BE2C (cell line): ENCODE measurements at regions not wholly inside any gene's neighbourhood (a gene's known extent, or its start where the extent isn't known, plus 50 kb on each side); places are given as distances from the start of the nearest gene placed in this dataset.

Experiments used
- DNase-seq: peaks from one replicate; pipeline ENCODE4 v3.0.0-alpha.2; 2020
- H3K27me3 ChIP-seq: fragments of 250-450 bp; sonication (Bioruptor Pico); 2 replicates; pipeline ENCODE4 v1.5.1; 2020; ENCODE audit warnings: mild to moderate bottlenecking
- H3K36me3 ChIP-seq: fragments of 250-450 bp; sonication (Bioruptor Pico); 2 replicates; pipeline ENCODE4 v1.5.1; 2020; ENCODE audit warnings: mild to moderate bottlenecking
- H3K4me1 ChIP-seq: fragments of 250-450 bp; sonication (Bioruptor Pico); 2 replicates; pipeline ENCODE4 v1.5.1; 2020
- H3K4me3 ChIP-seq: 2 replicates; pipeline ENCODE4 v1.5.1; 2011; ENCODE audit warnings: low read depth, low read length
- H3K9me3 ChIP-seq: fragments of 250-450 bp; sonication (Bioruptor Pico); 2 replicates; pipeline ENCODE4 v1.5.1; 2020
- TF ChIP-seq, protein P1 (sequence below): IDR thresholded peaks from 2 replicates; pipeline ENCODE4 v1.5.1; 2012; ENCODE audit warnings: mild to moderate bottlenecking, low read depth, low read length

DNA sequence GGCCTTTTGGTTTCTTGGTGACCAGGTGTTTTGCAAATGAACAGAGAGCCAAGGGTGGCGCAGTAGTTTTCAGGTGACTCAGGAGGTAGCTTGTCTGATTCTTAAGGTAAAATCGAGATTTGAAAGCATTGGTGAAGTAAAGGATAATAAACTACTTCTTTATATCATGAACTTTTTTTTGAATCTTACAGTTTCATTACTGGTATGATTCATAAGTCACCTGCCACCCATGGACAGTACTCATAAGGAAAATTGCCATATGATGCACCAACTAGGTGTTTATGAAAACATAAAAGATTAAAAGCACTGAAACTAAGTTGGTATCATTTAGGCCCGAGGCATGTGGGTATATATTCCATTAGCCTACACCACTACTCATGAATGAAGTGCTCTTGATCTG lies 84.1 kb upstream of the MGAT5 start:
- no peak overlapping the region for H3K4me3 ChIP-seq
- TF ChIP-seq, protein P1, sequence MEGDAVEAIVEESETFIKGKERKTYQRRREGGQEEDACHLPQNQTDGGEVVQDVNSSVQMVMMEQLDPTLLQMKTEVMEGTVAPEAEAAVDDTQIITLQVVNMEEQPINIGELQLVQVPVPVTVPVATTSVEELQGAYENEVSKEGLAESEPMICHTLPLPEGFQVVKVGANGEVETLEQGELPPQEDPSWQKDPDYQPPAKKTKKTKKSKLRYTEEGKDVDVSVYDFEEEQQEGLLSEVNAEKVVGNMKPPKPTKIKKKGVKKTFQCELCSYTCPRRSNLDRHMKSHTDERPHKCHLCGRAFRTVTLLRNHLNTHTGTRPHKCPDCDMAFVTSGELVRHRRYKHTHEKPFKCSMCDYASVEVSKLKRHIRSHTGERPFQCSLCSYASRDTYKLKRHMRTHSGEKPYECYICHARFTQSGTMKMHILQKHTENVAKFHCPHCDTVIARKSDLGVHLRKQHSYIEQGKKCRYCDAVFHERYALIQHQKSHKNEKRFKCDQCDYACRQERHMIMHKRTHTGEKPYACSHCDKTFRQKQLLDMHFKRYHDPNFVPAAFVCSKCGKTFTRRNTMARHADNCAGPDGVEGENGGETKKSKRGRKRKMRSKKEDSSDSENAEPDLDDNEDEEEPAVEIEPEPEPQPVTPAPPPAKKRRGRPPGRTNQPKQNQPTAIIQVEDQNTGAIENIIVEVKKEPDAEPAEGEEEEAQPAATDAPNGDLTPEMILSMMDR, result no peak
- no peaks in the 10 kb centered on the region for H3K27me3 ChIP-seq
- DNase-seq, result no peak
- H3K4me1 ChIP-seq, result no peaks in the 10 kb centered on the region
- H3K36me3 ChIP-seq, result no peaks in the 10 kb centered on the region
- no peaks in the 10 kb centered on the region for H3K9me3 ChIP-seq

DNA sequence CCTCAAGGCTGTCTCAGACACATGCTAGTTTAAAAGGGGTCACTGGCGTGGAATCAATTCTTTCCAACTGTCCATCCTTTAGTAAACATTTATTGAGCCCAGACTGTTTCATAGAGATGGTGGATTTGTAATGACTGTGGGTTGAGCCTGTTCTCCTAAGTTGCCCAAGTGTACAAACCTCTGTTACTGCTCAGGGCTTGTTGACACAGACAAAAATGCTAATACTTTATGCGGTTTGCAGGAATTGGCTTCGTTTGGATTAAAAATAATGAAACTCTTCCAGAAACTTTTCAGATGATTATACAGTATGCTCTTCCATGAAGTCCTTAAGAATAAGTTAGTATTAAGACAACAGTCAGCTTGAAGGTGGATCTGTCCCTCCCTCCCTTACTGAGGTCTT lies 83.6 kb upstream of the MGAT5 start:
- Histone ChIP-seq H3K4me1 (no peaks in the 10 kb centered on the region), H3K36me3 (no peaks in the 10 kb centered on the region)
- TF ChIP-seq, protein P1, result no peak

DNA sequence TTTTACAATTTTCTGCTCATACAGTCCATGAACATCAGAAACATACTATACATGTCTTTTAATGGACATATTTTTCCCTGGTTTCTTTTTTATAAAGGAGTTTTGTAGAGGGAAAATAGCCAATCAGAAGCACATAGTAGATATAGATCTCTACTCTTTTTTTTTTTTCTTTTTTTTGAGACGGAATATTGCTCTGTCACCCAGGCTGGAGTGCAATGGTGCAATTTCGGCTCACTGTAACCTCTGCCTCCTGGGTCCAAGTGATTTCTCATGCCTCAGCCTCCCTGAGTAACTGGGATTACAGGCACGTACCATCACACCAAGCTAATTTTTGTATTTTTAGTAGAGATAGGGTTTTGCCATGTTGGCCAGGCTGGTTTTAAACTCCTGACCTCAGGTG lies 83.2 kb upstream of the MGAT5 start:
- no peaks in the 10 kb centered on the region for H3K9me3 ChIP-seq
- H3K36me3 ChIP-seq, result no peaks in the 10 kb centered on the region
- DNase-seq, result no peak
- no peaks in the 10 kb centered on the region for H3K27me3 ChIP-seq
- H3K4me1 ChIP-seq, result no peaks in the 10 kb centered on the region
- H3K4me3 ChIP-seq, result no peak overlapping the region
- TF ChIP-seq, protein P1, result no peak

More for the DNA sequence above, 83.6 kb upstream of the MGAT5 start:
- no peaks in the 10 kb centered on the region for H3K9me3 ChIP-seq
- no peak for DNase-seq
- no peak overlapping the region for H3K4me3 ChIP-seq
- H3K27me3 ChIP-seq, result no peaks in the 10 kb centered on the region

DNA sequence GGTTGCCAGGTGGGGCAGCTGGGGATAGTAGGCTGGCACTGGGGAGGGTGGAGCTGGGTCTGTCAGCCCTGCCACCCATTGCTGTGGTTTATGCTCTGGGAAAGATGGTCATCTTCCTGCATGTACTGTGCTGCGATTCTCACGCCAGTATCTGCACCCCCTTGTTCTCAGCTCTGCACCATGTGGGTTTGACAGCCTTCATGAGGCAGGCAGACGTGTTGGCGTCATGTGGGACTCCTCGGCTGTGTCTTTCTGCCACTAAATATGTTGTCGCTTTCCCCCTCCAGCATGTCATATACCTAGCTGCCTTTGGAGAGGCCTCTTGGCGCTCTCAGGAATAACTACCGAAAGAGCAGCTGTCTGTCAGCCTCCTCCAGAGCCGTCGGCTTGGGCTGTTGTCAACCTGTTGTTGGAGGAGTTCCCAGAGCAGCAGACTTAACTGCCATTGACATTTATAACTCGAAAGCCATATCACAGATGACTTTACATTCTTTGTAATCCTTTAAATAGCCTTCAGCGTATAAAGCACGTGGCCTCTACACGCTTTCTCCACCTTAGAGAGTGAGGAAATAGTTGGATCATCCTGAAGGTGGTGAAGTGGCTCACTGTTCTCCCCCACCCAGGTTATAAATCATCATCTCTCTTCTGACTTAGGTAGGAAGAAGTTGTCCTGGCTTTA lies 80.4 kb upstream of the MGAT5 start:
- Histone ChIP-seq H3K9me3 (no peaks in the 10 kb centered on the region), H3K36me3 (no peaks in the 10 kb centered on the region), H3K4me3 (no peak overlapping the region), H3K27me3 (no peaks in the 10 kb centered on the region), H3K4me1 (no peaks in the 10 kb centered on the region)
- no peak for DNase-seq
- TF ChIP-seq, protein P1, result no peak

DNA sequence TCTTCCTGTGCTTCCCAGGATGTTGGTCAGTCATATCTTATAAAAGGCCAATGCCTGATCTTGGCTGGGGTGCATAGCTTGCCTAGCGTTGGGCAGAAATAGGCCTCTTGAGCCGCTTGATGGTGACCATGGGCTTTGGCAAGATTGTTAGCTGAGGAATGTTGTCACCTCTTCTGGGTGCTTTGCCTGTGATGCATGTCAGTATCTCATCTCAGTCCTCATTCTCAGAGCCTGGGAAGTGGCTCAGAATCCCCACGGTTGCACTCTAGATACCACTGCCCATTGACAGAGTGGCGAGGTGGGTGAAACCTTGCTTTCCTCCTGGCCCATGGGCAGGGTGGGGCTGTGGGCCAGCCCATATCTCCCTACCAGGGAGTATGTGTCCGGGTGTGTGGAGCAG lies 79.2 kb upstream of the MGAT5 start:
- no peak for DNase-seq
- Histone ChIP-seq H3K4me3 (no peak overlapping the region), H3K4me1 (no peaks in the 10 kb centered on the region), H3K36me3 (no peaks in the 10 kb centered on the region), H3K9me3 (no peaks in the 10 kb centered on the region), H3K27me3 (no peaks in the 10 kb centered on the region)
- TF ChIP-seq, protein P1, result no peak

DNA sequence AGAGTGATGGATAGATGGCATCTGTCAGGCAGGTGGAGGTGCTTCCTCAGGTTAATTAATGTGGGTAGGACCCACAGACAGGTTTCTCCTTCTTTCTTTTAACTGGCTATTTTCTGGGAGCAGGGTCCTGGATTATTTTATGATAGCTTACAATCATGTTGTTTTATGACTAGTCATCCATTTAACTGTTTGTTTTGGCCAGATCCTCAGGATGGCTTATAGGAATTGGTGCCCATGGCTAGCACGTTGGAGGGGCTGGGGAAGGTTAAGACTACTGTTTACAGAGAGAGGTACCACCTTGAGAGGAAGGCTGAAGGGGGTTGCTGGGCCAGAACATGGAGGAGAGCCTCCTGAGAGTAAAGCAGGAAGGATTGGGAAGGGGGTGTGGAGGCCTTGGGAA lies 78.0 kb upstream of the MGAT5 start:
- TF ChIP-seq, protein P1, result no peak
- H3K4me1 ChIP-seq, result no peaks in the 10 kb centered on the region
- DNase-seq, result no peak
- H3K27me3 ChIP-seq, result no peaks in the 10 kb centered on the region
- no peak overlapping the region for H3K4me3 ChIP-seq
- H3K9me3 ChIP-seq, result no peaks in the 10 kb centered on the region
- no peaks in the 10 kb centered on the region for H3K36me3 ChIP-seq
